B cell (primary cell): ENCODE measurements at regions not wholly inside any gene's neighbourhood (a gene's known extent, or its start where the extent isn't known, plus 50 kb on each side); places are given as distances from the start of the nearest gene placed in this dataset.

ENCODE experiments used
- ATAC-seq: fragments of 200-7000 bp; cut with Tn5 transposase; one replicate; pipeline ENCODE4 v1.10.0; 2021; ENCODE audit warnings: low read depth, mild to moderate bottlenecking, moderate number of reproducible peaks, moderate library complexity
- CTCF ChIA-PET: fragments of 350-600 bp; sonication (Branson Sonifier 250); formaldehyde crosslinking; loops from one replicate; lab custom pipeline; 2021; ENCODE audit warnings: antibody characterized with exemption, inconsistent platforms; lab: Charles Lee
- POLR2A ChIA-PET: fragments of 350-600 bp; sonication (Branson Sonifier 250); formaldehyde crosslinking; loops from one replicate; lab custom pipeline; 2021; ENCODE audit warnings: antibody characterized with exemption; lab: Charles Lee
- DNase-seq: peaks from one replicate; pipeline ENCODE4 v3.0.0; 2013
- H2AFZ ChIP-seq: 2 replicates; pipeline ENCODE4 v1.6.1; 2012; ENCODE audit warnings: mild to moderate bottlenecking, low read depth, low read length; ENCODE audit not compliant: insufficient read depth, poor library complexity, severe bottlenecking
- H3K27ac ChIP-seq, 2 donors: 1 replicate in 1 of 2; 2 replicates in 1 of 2; pipeline ENCODE4 v1.5.1; 2012 to 2013; ENCODE audit warnings: low read length in 2 of 2, mild to moderate bottlenecking in 2 of 2, moderate library complexity in 1 of 2
- H3K27me3 ChIP-seq, 4 experiments: fragments of 200-600 bp in 1 of 4; sonication (generic) in 1 of 4; replicated peaks in 1 of 4; 1 replicate in 2 of 4; 2 replicates in 2 of 4; pipeline versions ENCODE4 v1.6.1 to v1.7.0; 2013 to 2016; ENCODE audit warnings: low read length in 3 of 4, mild to moderate bottlenecking in 2 of 4, mixed read lengths in 1 of 4, moderate library complexity in 1 of 4; ENCODE audit not compliant: insufficient read depth in 4 of 4, control insufficient read depth in 3 of 4; ENCODE audit errors: control extremely low read depth in 1 of 4
- H3K36me3 ChIP-seq, 2 experiments: replicated peaks in 1 of 2; 1 replicate in 1 of 2; 2 replicates in 1 of 2; pipeline versions ENCODE4 v1.6.1 to v1.7.1; 2013; ENCODE audit warnings: low read length in 1 of 2; ENCODE audit not compliant: insufficient read depth in 2 of 2, control insufficient read depth in 1 of 2; ENCODE audit errors: control extremely low read depth in 1 of 2, extremely low read depth in 1 of 2
- H3K4me1 ChIP-seq, 2 donors: fragments of 200-600 bp in 1 of 2; sonication (generic) in 1 of 2; 1 replicate in 1 of 2; 2 replicates in 1 of 2; pipeline versions ENCODE4 v1.5.1 to v1.6.1; 2013 to 2017; ENCODE audit warnings: low read length in 2 of 2; ENCODE audit not compliant: control insufficient read depth in 2 of 2, insufficient read depth in 2 of 2
- H3K4me2 ChIP-seq: replicated peaks from 2 replicates; pipeline ENCODE3; 2012; ENCODE audit warnings: mild to moderate bottlenecking, low read depth, low read length; ENCODE audit not compliant: poor library complexity, severe bottlenecking
- H3K4me3 ChIP-seq, 5 experiments: fragments of 200-600 bp in 1 of 5; sonication (generic) in 1 of 5; 1 replicate in 3 of 5; 2 replicates in 2 of 5; pipeline versions ENCODE4 v1.5.1 to v1.7.0; 2011 to 2016; ENCODE audit warnings: low read length in 4 of 5, mild to moderate bottlenecking in 4 of 5, low read depth in 2 of 5, control low read depth in 1 of 5, moderate library complexity in 1 of 5; ENCODE audit not compliant: insufficient read depth in 1 of 5; ENCODE audit errors: control extremely low read depth in 1 of 5, extremely low read depth in 1 of 5
- H3K79me2 ChIP-seq: fragments of 200-600 bp; sonication (generic); one replicate; pipeline ENCODE4 v1.6.0; 2016; ENCODE audit warnings: low read length; ENCODE audit not compliant: control insufficient read depth, insufficient read depth
- H3K9ac ChIP-seq: fragments of 200-600 bp; sonication (generic); 2 replicates; pipeline ENCODE4 v1.6.1; 2017; ENCODE audit warnings: mild to moderate bottlenecking, low read length, moderate library complexity
- H3K9me3 ChIP-seq, 3 donors: one replicate each; pipeline versions ENCODE4 v1.6.1 to v1.7.1; 2013; ENCODE audit warnings: low read length in 2 of 3; ENCODE audit not compliant: control insufficient read depth in 2 of 3, insufficient read depth in 1 of 3; ENCODE audit errors: control extremely low read depth in 1 of 3
- H4K20me1 ChIP-seq: 2 replicates; pipeline ENCODE4 v1.6.0; 2012; ENCODE audit warnings: mild to moderate bottlenecking, low read length; ENCODE audit not compliant: insufficient read depth, control insufficient read depth, poor library complexity, severe bottlenecking
- H3K27ac Mint-ChIP-seq: one replicate; pipeline ENCODE4 v1.8.0; 2021; ENCODE audit warnings: mixed read lengths
- H3K27me3 Mint-ChIP-seq: one replicate; pipeline ENCODE4 v1.8.0; 2021; ENCODE audit warnings: mixed read lengths
- H3K4me1 Mint-ChIP-seq: one replicate; pipeline ENCODE4 v1.8.0; 2021; ENCODE audit warnings: mixed read lengths
- H3K4me3 Mint-ChIP-seq: one replicate; pipeline ENCODE4 v1.8.0; 2021; ENCODE audit warnings: mixed read lengths
- H3K9me3 Mint-ChIP-seq: one replicate; pipeline ENCODE4 v1.8.0; 2022; ENCODE audit warnings: mixed read lengths; ENCODE audit not compliant: insufficient read depth
- EZH2 ChIP-seq: IDR thresholded peaks from 2 replicates; pipeline ENCODE4 v1.6.1; 2012; ENCODE audit warnings: borderline replicate concordance, low read depth, mild to moderate bottlenecking, moderate library complexity, low read length; ENCODE audit not compliant: insufficient read depth, poor library complexity, severe bottlenecking
- WGBS: methylation state at CpG from one replicate; pipeline ENCODE4 v1.1.5; 2013; ENCODE audit warnings: missing lambda C conversion rate; ENCODE audit not compliant: insufficient coverage; 5-methylcytosine and 5-hydroxymethylcytosine counted together
- intact Hi-C: fragments of 100-400 bp; cut with micrococcal nuclease; formaldehyde crosslinking; loops from one replicate; pipeline ENCODE4 v1.10.0; 2022
- TF ChIP-seq, protein P1 (sequence below): fragments of 200-600 bp; IDR thresholded peaks from one replicate; pipeline ENCODE4 v1.8.0; 2022; ENCODE audit warnings: antibody characterized with exemption, mild to moderate bottlenecking

DNA sequence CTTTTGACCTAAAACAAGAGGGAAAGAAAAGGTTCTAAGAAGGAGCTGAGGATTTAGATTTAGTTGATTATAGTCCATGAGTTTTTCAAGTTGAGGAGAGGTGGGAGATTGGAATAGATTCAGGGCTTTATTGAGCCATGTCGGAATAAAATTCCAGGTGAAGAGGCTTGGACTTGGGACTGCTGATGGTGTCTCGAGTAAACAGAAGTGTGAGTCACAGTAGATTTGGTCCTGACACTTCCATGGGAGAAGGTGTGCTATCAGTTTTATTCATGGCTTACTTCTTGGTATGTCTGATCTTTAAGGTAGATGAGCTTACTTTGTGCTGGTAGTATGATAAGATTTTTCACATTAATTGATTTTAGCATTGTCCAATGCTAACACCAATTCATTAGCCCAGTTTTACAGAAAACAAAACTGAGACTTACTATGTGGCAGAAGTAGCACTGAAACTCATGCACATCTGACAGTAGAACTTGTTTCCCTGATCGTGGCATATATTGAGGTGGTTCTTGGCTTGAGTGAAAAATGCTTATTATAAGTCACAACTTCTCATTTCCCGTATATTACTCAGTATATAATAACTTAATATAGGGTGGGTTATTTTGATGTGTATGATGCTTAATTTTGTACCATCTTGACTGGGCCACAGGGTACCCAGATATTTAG, 172.4 kb upstream of the IGF1 start:
- no peak overlapping the region for H3K4me3 Mint-ChIP-seq
- POLR2A ChIA-PET: no interaction called here
- Histone ChIP-seq H3K36me3 (no peaks in the 10 kb centered on the region), H3K4me2 (no peak overlapping the region), H2AFZ (no peak overlapping the region), H3K4me1 (no peaks in the 10 kb centered on the region), H3K79me2 (no peaks in the 10 kb centered on the region), H3K4me3 (no peak overlapping the region), H3K27ac (no peak overlapping the region), H3K27me3 (no peaks in the 10 kb centered on the region), H3K9ac (no peak overlapping the region), H4K20me1 (no peaks in the 10 kb centered on the region), H3K9me3 (peaks cover 0 to 6% (median 1%) of the 10 kb centered on the region in 3 donors)
- no peaks in the 10 kb centered on the region for H3K4me1 Mint-ChIP-seq
- WGBS: 83% methylated on average over 2 of the region's 4 CpGs
- CTCF ChIA-PET: no interaction called here
- no peak for ATAC-seq
- peaks cover 3% of the 10 kb centered on the region for H3K27me3 Mint-ChIP-seq
- DNase-seq: no peak
- intact Hi-C loops: no loop called here
- no peaks in the 10 kb centered on the region for H3K9me3 Mint-ChIP-seq
- TF ChIP-seq, protein P1, sequence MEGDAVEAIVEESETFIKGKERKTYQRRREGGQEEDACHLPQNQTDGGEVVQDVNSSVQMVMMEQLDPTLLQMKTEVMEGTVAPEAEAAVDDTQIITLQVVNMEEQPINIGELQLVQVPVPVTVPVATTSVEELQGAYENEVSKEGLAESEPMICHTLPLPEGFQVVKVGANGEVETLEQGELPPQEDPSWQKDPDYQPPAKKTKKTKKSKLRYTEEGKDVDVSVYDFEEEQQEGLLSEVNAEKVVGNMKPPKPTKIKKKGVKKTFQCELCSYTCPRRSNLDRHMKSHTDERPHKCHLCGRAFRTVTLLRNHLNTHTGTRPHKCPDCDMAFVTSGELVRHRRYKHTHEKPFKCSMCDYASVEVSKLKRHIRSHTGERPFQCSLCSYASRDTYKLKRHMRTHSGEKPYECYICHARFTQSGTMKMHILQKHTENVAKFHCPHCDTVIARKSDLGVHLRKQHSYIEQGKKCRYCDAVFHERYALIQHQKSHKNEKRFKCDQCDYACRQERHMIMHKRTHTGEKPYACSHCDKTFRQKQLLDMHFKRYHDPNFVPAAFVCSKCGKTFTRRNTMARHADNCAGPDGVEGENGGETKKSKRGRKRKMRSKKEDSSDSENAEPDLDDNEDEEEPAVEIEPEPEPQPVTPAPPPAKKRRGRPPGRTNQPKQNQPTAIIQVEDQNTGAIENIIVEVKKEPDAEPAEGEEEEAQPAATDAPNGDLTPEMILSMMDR: no peak
- TF ChIP-seq EZH2: no peak
- H3K27ac Mint-ChIP-seq: no peak overlapping the region

DNA sequence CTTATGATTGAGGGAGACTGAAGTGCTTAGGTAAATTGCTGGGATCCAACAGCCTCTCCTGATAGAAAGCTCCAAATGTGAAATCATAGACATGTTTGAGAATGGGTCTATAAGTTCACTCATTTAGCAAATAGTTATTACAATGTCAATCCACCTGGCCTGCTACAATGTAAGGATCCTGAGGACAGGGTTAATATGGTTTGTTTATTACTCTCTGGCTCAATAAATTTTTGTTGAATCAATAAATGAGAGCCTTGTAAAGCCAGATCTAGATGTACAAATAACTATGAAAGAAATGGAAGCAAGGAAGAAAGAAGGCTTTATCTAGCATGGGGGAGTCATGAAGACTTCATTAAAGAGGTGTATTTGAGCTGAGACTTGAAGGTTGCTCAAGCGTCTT, 165.6 kb upstream of the IGF1 start:
- Histone ChIP-seq H3K27ac (no peak overlapping the region), H4K20me1 (no peaks in the 10 kb centered on the region), H3K79me2 (no peaks in the 10 kb centered on the region), H3K4me3 (no peak overlapping the region), H3K9me3 (peaks cover 0 to 3% (median 0%) of the 10 kb centered on the region in 3 donors), H3K4me2 (no peak overlapping the region), H3K9ac (no peak overlapping the region), H2AFZ (no peak overlapping the region), H3K36me3 (no peaks in the 10 kb centered on the region), H3K27me3 (no peaks in the 10 kb centered on the region), H3K4me1 (no peaks in the 10 kb centered on the region)
- DNase-seq: no peak
- H3K9me3 Mint-ChIP-seq: no peaks in the 10 kb centered on the region
- no peak overlapping the region for H3K27ac Mint-ChIP-seq
- intact Hi-C loops: no loop called here
- H3K4me3 Mint-ChIP-seq: no peak overlapping the region
- POLR2A ChIA-PET: no interaction called here
- no peaks in the 10 kb centered on the region for H3K4me1 Mint-ChIP-seq
- WGBS: 83% methylated on average over 1 of the region's 1 CpG
- no peak for ATAC-seq
- peaks cover 12% of the 10 kb centered on the region for H3K27me3 Mint-ChIP-seq
- CTCF ChIA-PET: interaction anchor here (0.6 kb wide), 1 partner anchor 17 kb away, joined by 3 read pairs; no protein-coding TSS in a partner anchor
- TF ChIP-seq, protein P1: no peak
- no peak for TF ChIP-seq EZH2
